Epithelial cell of proximal tubule (primary cell): ENCODE measurements at regions not wholly inside any gene's neighbourhood (a gene's known extent, or its start where the extent isn't known, plus 50 kb on each side); places are given as distances from the start of the nearest gene placed in this dataset.

Experiments used
- DNase-seq: peaks from one replicate; pipeline ENCODE4 v3.0.0-alpha.2; 2011; ENCODE audit warnings: low read depth
- H3K4me3 ChIP-seq: 2 replicates; pipeline ENCODE4 v1.5.1; 2011; ENCODE audit warnings: low read depth, mild to moderate bottlenecking, low read length
- TF ChIP-seq, protein P1 (sequence below): conservative IDR thresholded peaks from 2 replicates; pipeline ENCODE4 v1.5.1; 2012; ENCODE audit warnings: low read depth, mild to moderate bottlenecking, low read length

DNA sequence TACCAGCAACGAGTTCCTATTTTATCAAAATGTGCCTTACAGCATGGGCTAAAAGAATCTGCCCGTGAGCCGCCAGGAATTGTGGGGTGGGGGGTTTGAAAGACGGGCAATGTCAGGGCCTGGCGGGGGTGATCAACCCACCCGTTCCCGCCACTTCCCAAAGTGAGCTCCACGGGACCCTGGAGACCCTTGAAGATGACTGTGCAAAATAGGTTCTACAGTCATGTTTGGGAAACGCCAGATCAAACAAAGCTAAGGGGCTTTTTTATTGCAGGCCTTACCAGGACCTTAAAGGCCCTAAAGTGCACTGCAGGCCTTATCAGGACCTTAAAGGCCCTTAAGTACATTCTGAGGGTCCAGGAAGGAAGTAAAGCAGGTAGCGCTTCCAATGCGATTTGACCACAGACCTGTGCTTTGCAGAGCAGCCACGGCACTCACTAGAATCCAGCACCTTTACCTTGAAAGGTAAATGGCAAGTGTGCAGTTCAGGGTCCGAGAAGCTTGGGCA lies 404.1 kb downstream of the SHANK2 start:
- H3K4me3 ChIP-seq: no peak overlapping the region
- TF ChIP-seq, protein P1, sequence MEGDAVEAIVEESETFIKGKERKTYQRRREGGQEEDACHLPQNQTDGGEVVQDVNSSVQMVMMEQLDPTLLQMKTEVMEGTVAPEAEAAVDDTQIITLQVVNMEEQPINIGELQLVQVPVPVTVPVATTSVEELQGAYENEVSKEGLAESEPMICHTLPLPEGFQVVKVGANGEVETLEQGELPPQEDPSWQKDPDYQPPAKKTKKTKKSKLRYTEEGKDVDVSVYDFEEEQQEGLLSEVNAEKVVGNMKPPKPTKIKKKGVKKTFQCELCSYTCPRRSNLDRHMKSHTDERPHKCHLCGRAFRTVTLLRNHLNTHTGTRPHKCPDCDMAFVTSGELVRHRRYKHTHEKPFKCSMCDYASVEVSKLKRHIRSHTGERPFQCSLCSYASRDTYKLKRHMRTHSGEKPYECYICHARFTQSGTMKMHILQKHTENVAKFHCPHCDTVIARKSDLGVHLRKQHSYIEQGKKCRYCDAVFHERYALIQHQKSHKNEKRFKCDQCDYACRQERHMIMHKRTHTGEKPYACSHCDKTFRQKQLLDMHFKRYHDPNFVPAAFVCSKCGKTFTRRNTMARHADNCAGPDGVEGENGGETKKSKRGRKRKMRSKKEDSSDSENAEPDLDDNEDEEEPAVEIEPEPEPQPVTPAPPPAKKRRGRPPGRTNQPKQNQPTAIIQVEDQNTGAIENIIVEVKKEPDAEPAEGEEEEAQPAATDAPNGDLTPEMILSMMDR: no peak

DNA sequence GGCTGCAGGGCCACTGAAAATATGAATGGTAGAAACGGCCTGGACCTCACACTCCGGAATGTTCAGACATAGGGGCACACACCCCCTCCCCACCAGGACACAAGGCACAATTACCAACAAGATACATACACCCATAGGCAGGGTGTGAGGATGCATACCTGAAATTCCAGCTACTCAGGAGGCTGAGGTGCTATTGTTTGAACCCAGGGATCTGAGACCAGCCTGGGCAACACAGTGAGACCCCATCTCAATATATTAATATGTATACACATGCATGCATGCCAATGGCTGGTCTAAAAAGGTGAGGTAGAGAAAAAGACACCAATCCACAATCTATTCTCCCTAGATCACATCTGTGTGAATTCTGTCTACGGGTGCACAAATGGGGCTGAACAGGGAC lies 403.3 kb downstream of the SHANK2 start:
- TF ChIP-seq, protein P1: no peak
- DNase-seq: no peak
- no peak overlapping the region for H3K4me3 ChIP-seq

More for the DNA sequence above, 404.1 kb downstream of the SHANK2 start:
- DNase-seq: no peak

DNA sequence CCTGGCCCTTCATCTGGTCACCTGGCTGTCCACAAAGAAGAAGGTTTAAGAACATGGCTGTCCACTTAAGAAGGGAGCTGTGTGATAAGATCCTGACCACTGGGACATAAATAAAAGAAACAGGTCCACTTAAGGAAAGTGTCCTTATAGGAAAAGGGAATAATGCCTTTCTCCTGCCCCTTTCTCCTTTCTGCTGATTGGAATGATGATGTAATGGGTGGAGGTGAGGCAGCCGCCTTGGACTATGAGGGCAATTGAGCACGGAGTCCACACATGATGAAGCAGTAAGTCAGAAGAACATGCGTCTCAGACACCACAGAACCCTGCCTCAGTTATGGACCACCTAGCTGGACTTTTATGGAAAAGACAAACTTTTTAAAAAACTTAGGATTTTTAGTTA lies 401.1 kb downstream of the SHANK2 start:
- TF ChIP-seq, protein P1: no peak
- no peak overlapping the region for H3K4me3 ChIP-seq
- no peak for DNase-seq

DNA sequence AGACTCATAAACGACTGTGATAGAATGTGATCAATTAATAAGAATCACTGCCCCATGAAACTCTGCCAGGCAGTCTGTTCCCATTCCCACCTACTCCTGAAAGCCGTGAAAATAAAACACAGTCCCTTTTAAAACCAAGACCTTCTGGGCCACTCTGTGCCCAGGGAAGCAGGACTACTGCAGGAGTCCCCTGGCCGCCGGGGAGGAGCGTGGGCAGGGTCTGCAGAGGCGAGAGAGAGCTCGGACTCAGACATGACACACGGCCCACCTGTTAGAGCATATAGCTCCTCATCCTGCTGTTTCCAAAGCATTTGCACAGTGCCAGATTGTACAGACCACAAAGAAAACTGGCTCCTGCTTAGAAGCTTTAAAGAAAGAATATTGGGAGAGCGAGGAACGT lies 400.5 kb downstream of the SHANK2 start:
- no peak for DNase-seq
- TF ChIP-seq, protein P1: no peak
- no peak overlapping the region for H3K4me3 ChIP-seq

DNA sequence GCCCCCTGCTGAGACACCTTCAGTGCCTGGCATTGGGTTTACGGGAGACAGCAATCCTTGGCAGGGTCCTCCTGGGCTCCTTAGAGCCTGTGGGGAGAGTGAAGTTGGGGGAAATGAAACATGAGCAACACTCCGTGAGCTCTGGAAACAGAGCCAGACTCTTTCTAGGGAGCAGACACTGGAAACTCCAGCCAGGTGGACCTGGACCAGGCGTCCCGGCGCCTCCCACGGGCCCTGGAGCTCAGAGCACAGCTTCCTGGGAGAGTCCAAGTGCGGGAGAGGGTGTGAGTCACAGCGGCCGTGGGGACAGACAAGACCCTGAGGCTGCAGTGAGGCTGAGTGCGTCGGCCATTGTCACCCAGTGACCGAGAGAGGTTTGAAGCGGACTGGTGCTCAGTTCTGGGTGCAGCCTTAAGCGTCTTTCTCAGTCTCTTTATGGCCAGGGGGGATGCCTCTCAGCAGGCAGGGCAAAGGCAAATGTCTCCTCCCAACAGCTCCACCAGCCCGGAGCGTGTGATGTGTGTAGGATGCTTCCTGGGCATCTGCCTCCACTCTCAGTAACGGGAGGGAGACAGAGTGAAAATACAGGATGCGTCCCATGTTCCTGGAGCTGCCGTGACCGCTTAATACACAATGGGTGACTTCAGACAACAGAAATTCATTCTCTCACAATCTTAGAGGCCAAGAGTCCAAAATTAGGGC lies 399.2 kb downstream of the SHANK2 start:
- no peak for DNase-seq
- TF ChIP-seq, protein P1: no peak

DNA sequence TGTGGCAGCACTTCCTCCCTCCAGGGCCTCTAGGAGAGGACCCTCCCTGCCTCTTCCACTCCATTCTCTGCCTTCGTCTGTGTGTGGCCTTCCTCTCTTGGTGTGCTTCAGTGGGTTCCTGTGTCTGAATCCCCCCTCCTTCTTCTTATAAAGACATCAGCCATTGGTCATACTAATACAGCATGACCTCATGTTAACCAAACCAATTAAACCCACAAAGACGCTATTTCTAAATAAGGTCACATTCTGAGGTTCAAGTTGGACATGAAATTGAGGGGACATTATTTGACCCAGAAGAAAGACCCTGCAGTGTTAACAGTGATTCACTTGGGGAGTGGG lies 398.6 kb downstream of the SHANK2 start:
- TF ChIP-seq, protein P1: no peak
- no peak overlapping the region for H3K4me3 ChIP-seq

More for the DNA sequence above, 399.2 kb downstream of the SHANK2 start:
- H3K4me3 ChIP-seq: no peak overlapping the region

DNA sequence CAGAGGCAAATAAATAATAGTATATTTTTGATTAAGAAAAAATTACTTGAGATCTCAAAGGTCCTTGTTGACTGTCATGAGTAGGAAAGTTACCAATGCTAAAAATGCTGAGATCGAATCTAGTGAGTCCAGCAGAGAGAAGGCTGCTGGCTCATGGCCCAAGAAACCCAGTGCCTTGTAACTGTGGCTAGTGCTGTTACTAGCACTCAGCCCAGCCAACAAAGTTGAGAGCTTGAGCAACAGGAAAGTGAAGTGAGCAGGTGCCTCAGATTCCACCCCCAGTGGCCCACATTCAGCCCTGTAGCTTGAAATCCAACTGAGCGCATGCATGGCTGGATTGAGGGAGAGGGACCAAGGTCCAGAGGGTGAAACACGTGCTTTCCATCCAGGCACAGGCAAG lies 398.2 kb downstream of the SHANK2 start:
- no peak for DNase-seq
- TF ChIP-seq, protein P1: no peak
- H3K4me3 ChIP-seq: no peak overlapping the region

More for the DNA sequence above, 398.6 kb downstream of the SHANK2 start:
- no peak for DNase-seq
